Astrocyte (in vitro differentiated cells and primary cell): ENCODE measurements at regions not wholly inside any gene's neighbourhood (a gene's known extent, or its start where the extent isn't known, plus 50 kb on each side); places are given as distances from the start of the nearest gene placed in this dataset.
"Not testable (repeated sequence)": the region's sequence is repeated elsewhere in the genome, so short reads cannot be mapped to it uniquely, and the experiment has no call there.

Experiments used
- DNase-seq: peaks from one replicate; pipeline ENCODE4 v3.0.0-alpha.2; 2010; ENCODE audit warnings: low read depth
- FAIRE-seq: peaks from 2 replicates; lab custom pipeline; 2011; peaks lifted over from hg19 to GRCh38; lab: Jason Lieb, UNC
- H2AFZ ChIP-seq: 2 replicates; pipeline ENCODE4 v1.6.0; 2012; ENCODE audit warnings: low read depth, low read length, inconsistent platforms
- H3K27ac ChIP-seq: 2 replicates; pipeline ENCODE4 v1.5.1; 2011; ENCODE audit warnings: low read depth, low read length, inconsistent platforms
- H3K27me3 ChIP-seq: 2 replicates; pipeline ENCODE4 v1.6.0; 2011; ENCODE audit warnings: low read length, inconsistent platforms; ENCODE audit not compliant: insufficient read depth
- H3K36me3 ChIP-seq: 2 replicates; pipeline ENCODE4 v1.5.1; 2011; ENCODE audit warnings: low read length, inconsistent platforms; ENCODE audit not compliant: insufficient read depth
- H3K4me1 ChIP-seq: 2 replicates; pipeline ENCODE4 v1.5.1; 2011; ENCODE audit warnings: low read length, inconsistent platforms; ENCODE audit not compliant: insufficient read depth
- H3K4me2 ChIP-seq: 2 replicates; pipeline ENCODE4 v1.6.0; 2012; ENCODE audit warnings: low read length, inconsistent platforms
- H3K4me3 ChIP-seq: 2 replicates; pipeline ENCODE4 v1.5.1; 2011; ENCODE audit warnings: low read depth, mild to moderate bottlenecking, low read length, inconsistent platforms; ENCODE audit not compliant: insufficient read depth
- H3K79me2 ChIP-seq: 2 replicates; pipeline ENCODE4 v1.6.0; 2012; ENCODE audit warnings: mild to moderate bottlenecking, low read length, inconsistent platforms; ENCODE audit not compliant: insufficient read depth
- H3K9ac ChIP-seq: 2 replicates; pipeline ENCODE4 v1.6.0; 2012; ENCODE audit warnings: mild to moderate bottlenecking, low read length, inconsistent platforms
- H3K9me3 ChIP-seq: 2 replicates; pipeline ENCODE4 v1.5.1; 2012; ENCODE audit warnings: low read depth, mild to moderate bottlenecking, low read length, inconsistent platforms; ENCODE audit not compliant: insufficient read depth
- H4K20me1 ChIP-seq: 2 replicates; pipeline ENCODE4 v1.6.0; 2012; ENCODE audit warnings: low read length, inconsistent platforms; ENCODE audit not compliant: insufficient read depth
- H3K27ac Mint-ChIP-seq: one replicate; pipeline ENCODE4 v1.8.0; 2021; ENCODE audit warnings: mild to moderate bottlenecking, mixed read lengths; ENCODE audit not compliant: unreplicated experiment
- H3K27me3 Mint-ChIP-seq: one replicate; pipeline ENCODE4 v1.8.0; 2021; ENCODE audit warnings: low read depth, mixed read lengths; ENCODE audit not compliant: unreplicated experiment
- H3K36me3 Mint-ChIP-seq: one replicate; pipeline ENCODE4 v1.8.0; 2021; ENCODE audit warnings: low read depth, mixed read lengths; ENCODE audit not compliant: unreplicated experiment
- H3K4me1 Mint-ChIP-seq: one replicate; pipeline ENCODE4 v1.8.0; 2021; ENCODE audit warnings: low read depth, mixed read lengths; ENCODE audit not compliant: unreplicated experiment
- H3K4me3 Mint-ChIP-seq: one replicate; pipeline ENCODE4 v1.8.0; 2021; ENCODE audit warnings: mild to moderate bottlenecking, moderate library complexity, mixed read lengths; ENCODE audit not compliant: unreplicated experiment
- H3K9me3 Mint-ChIP-seq: one replicate; pipeline ENCODE4 v1.8.0; 2021; ENCODE audit warnings: mild to moderate bottlenecking, mixed read lengths; ENCODE audit not compliant: unreplicated experiment
- EZH2 ChIP-seq: IDR thresholded peaks from 2 replicates; pipeline ENCODE4 v1.6.1; 2012; ENCODE audit warnings: mild to moderate bottlenecking, low read length, inconsistent platforms; ENCODE audit not compliant: insufficient read depth
- TF ChIP-seq, protein P1 (sequence below): IDR thresholded peaks from 2 replicates; pipeline ENCODE4 v1.5.1; 2011; ENCODE audit warnings: low read depth, mild to moderate bottlenecking, inconsistent platforms, low read length, moderate library complexity; ENCODE audit not compliant: insufficient read depth

DNA sequence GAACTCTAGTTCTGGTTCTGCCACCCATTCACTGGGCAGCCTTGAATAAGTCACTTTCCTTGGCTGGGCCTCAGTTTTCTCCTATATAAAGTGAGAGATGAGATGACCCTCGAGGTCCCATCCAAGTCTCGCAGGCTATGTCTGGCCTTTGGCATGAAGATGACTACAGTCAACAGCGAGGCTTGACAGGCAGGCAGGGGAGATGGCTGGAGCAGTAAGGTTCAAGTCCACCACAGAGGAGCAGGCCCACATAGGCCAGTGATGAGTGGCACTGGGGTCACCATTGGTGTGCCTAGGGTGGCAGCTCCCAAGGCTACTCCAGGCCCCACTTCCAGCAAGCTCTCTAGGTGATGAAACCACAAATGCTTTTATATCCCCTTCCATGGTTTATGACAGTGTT is 161.4 kb downstream of the ZFP36L2 start:
- DNase-seq (no peak), FAIRE-seq (no peak)
- peaks cover 9% of the 10 kb centered on the region for H3K4me1 ChIP-seq
- H3K4me2 ChIP-seq = no peak overlapping the region
- Mint-ChIP-seq H3K27me3 (peaks cover 5% of the 10 kb centered on the region), H3K4me3 (no peak overlapping the region), H3K9me3 (peaks cover 12% of the 10 kb centered on the region), H3K4me1 (no peaks in the 10 kb centered on the region), H3K36me3 (no peaks in the 10 kb centered on the region), H3K27ac (no peak overlapping the region)
- TF ChIP-seq, protein P1, sequence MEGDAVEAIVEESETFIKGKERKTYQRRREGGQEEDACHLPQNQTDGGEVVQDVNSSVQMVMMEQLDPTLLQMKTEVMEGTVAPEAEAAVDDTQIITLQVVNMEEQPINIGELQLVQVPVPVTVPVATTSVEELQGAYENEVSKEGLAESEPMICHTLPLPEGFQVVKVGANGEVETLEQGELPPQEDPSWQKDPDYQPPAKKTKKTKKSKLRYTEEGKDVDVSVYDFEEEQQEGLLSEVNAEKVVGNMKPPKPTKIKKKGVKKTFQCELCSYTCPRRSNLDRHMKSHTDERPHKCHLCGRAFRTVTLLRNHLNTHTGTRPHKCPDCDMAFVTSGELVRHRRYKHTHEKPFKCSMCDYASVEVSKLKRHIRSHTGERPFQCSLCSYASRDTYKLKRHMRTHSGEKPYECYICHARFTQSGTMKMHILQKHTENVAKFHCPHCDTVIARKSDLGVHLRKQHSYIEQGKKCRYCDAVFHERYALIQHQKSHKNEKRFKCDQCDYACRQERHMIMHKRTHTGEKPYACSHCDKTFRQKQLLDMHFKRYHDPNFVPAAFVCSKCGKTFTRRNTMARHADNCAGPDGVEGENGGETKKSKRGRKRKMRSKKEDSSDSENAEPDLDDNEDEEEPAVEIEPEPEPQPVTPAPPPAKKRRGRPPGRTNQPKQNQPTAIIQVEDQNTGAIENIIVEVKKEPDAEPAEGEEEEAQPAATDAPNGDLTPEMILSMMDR = no peak
- TF ChIP-seq EZH2 = no peak
- H3K9me3 ChIP-seq = no peaks in the 10 kb centered on the region
- H3K36me3 ChIP-seq = no peaks in the 10 kb centered on the region
- no peak overlapping the region for H3K27ac ChIP-seq
- H3K79me2 ChIP-seq = no peaks in the 10 kb centered on the region
- H3K4me3 ChIP-seq = no peak overlapping the region
- no peak overlapping the region for H2AFZ ChIP-seq
- H3K9ac ChIP-seq = no peak overlapping the region
- H4K20me1 ChIP-seq = no peaks in the 10 kb centered on the region
- peaks cover 5% of the 10 kb centered on the region for H3K27me3 ChIP-seq

DNA sequence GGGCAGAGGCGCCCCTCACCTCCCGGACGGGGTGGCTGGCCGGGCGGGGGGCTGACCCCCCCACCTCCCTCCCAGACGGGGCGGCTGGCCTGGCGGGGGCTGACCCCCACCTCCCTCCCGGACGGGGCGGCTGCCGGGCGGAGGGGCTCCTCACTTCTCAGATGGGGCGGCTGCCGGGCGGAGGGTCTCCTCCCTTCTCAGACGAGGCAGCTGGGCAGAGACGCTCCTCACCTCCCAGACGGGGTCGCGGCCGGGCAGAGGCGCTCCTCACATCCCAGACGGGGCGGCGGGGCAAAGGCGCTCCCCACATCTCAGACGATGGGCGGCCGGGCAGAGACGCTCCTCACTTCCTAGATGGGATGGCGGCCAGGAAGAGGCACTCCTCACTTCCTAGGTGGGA is 163.3 kb downstream of the ZFP36L2 start:
- not testable (repeated sequence) for H2AFZ ChIP-seq, H3K9me3 ChIP-seq, H3K36me3 ChIP-seq, H3K4me2 ChIP-seq, H3K4me3 Mint-ChIP-seq, H3K79me2 ChIP-seq, H3K27me3 ChIP-seq, H4K20me1 ChIP-seq, DNase-seq, H3K9ac ChIP-seq, H3K27me3 Mint-ChIP-seq, H3K4me3 ChIP-seq, H3K27ac ChIP-seq, FAIRE-seq, H3K36me3 Mint-ChIP-seq, H3K27ac Mint-ChIP-seq
- peaks cover 10% of the 10 kb centered on the region for H3K4me1 ChIP-seq
- Mint-ChIP-seq H3K4me1 (peaks cover 12% of the 10 kb centered on the region), H3K9me3 (peaks cover 12% of the 10 kb centered on the region)

DNA sequence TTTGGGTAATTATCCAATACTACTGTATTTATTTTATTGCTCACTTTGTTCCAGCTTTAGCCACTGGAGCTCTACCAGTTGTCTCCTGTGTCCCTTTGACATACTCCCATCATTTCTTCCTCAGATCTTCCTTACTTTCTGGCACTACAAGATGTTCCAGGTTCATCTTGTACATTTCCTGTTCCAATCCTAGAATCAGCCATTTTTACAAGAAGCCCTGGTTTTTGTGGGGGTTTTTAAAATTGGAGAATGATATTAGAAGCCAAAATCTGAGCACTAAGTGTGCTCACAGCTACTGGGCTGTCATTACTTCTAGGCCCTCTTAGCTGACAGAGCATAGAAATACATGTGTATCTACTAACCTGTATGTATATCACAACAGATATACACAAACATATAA is 164.3 kb downstream of the ZFP36L2 start:
- Histone ChIP-seq H3K4me3 (no peak overlapping the region), H3K4me1 (peaks cover 10% of the 10 kb centered on the region), H3K36me3 (no peaks in the 10 kb centered on the region), H3K27me3 (peaks cover under 1% of the 10 kb centered on the region), H3K4me2 (no peak overlapping the region), H3K27ac (no peak overlapping the region), H3K79me2 (no peaks in the 10 kb centered on the region), H2AFZ (no peak overlapping the region), H3K9ac (no peak overlapping the region), H4K20me1 (no peaks in the 10 kb centered on the region), H3K9me3 (no peaks in the 10 kb centered on the region)
- DNase-seq (no peak), FAIRE-seq (no peak)
- no peak overlapping the region for H3K4me3 Mint-ChIP-seq
- TF ChIP-seq EZH2 = no peak
- peaks cover 12% of the 10 kb centered on the region for H3K9me3 Mint-ChIP-seq
- peaks cover 15% of the 10 kb centered on the region for H3K4me1 Mint-ChIP-seq
- H3K36me3 Mint-ChIP-seq = no peaks in the 10 kb centered on the region
- H3K27ac Mint-ChIP-seq = no peak overlapping the region
- H3K27me3 Mint-ChIP-seq = no peaks in the 10 kb centered on the region
